Subcutaneous abdominal adipose tissue (tissue), 5 donors: ENCODE measurements at regions not wholly inside any gene's neighbourhood (a gene's known extent, or its start where the extent isn't known, plus 50 kb on each side); places are given as distances from the start of the nearest gene placed in this dataset.
"Not testable (repeated sequence)": the region's sequence is repeated elsewhere in the genome, so short reads cannot be mapped to it uniquely, and the experiment has no call there.

Experiments
- H3K27ac ChIP-seq: one replicate; pipeline ENCODE4 v1.7.0; 2013; ENCODE audit warnings: low read depth, mild to moderate bottlenecking, inconsistent platforms, low read length, moderate library complexity
- H3K27me3 ChIP-seq, 5 donors: one replicate each; pipeline ENCODE4 v1.7.0; 2013; ENCODE audit warnings: low read length in 5 of 5, inconsistent platforms in 1 of 5; ENCODE audit not compliant: control insufficient read depth in 5 of 5, insufficient read depth in 4 of 5
- H3K36me3 ChIP-seq, 5 donors: one replicate each; pipeline ENCODE4 v1.7.0; 2013; ENCODE audit warnings: low read length in 5 of 5; ENCODE audit not compliant: control insufficient read depth in 5 of 5, insufficient read depth in 5 of 5
- H3K4me1 ChIP-seq, 5 donors: one replicate each; pipeline ENCODE4 v1.7.0; 2013; ENCODE audit warnings: low read length in 5 of 5, mild to moderate bottlenecking in 3 of 5, moderate library complexity in 1 of 5; ENCODE audit not compliant: control insufficient read depth in 5 of 5, insufficient read depth in 5 of 5
- H3K4me3 ChIP-seq, 5 donors: one replicate each; pipeline ENCODE4 v1.7.0; 2013; ENCODE audit warnings: low read length in 5 of 5, low read depth in 1 of 5
- H3K9ac ChIP-seq, 5 donors: one replicate each; pipeline ENCODE4 v1.7.0; 2013; ENCODE audit warnings: low read length in 5 of 5, mild to moderate bottlenecking in 4 of 5, moderate library complexity in 3 of 5
- H3K9me3 ChIP-seq, 5 donors: one replicate each; pipeline ENCODE4 v1.7.0; 2013; ENCODE audit warnings: low read length in 5 of 5; ENCODE audit not compliant: control insufficient read depth in 5 of 5
- donor health status: healthy.
- donor health status: healthy.
- donor health status: healthy.
- donor health status: healthy.
- donor health status: healthy.

DNA sequence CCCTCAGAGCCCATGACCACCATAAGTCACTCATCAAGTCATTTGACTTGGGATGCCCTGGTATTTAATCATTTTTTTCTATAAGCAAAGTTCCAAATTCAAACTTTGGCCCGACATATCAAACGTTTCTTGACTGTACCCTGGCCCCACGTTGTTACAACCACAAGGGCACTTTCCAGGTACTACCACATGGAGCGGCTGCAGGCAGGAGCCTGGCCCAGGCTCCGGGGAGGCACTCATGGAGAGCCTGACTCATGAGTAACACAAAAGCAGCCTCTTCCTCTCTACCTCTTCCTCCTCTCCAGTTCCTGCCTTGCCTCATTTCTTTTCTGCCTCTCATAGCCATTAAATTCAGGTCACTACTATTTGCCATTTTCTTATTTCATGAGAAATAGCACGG, 87.2 kb downstream of the CDRT15L2 start:
- not testable (repeated sequence) for H3K36me3 ChIP-seq, H3K4me3 ChIP-seq, H3K27ac ChIP-seq, H3K9me3 ChIP-seq, H3K4me1 ChIP-seq, H3K9ac ChIP-seq, H3K27me3 ChIP-seq

DNA sequence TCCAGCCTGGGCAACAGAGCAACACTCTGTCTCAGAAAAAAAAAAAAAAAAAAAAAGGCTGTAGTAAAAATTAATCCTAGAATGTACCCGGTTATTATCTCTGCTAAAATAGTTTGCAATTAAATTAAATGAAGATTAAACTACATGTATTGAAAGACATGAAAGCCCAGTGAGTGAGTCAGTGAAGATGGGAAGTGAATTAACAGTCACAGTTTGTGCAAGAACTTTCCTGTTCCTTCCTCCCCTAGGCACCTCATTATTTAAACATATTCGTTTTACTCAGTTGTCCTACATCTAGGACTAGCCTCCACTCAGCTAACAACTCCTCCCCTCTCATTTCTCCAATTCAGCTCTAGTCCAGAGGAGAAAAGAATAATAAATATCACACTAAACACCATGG, 88.2 kb downstream of the CDRT15L2 start:
- not testable (repeated sequence) for H3K27ac ChIP-seq, H3K4me3 ChIP-seq, H3K9ac ChIP-seq, H3K27me3 ChIP-seq, H3K9me3 ChIP-seq, H3K36me3 ChIP-seq, H3K4me1 ChIP-seq

DNA sequence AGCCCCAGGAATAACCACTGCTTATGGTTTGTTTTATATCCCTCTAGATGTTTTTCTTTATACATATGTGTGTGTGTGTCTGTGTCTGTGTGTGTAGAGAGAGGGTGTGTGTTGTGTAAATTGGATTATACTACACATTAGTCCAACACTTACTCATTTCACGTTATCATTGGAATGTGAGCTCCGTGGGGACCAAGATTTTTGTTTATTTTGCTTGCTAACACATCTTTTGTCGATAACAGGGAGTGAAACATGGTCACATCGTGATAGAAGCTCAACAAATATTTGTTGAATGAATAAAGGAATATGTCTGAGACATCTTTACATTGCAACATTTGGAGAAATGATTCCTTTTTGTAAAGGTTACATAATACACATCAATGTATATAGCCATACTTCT, 88.8 kb downstream of the CDRT15L2 start:
- not testable (repeated sequence) for H3K4me1 ChIP-seq, H3K27ac ChIP-seq, H3K4me3 ChIP-seq, H3K9ac ChIP-seq, H3K27me3 ChIP-seq, H3K9me3 ChIP-seq, H3K36me3 ChIP-seq

DNA sequence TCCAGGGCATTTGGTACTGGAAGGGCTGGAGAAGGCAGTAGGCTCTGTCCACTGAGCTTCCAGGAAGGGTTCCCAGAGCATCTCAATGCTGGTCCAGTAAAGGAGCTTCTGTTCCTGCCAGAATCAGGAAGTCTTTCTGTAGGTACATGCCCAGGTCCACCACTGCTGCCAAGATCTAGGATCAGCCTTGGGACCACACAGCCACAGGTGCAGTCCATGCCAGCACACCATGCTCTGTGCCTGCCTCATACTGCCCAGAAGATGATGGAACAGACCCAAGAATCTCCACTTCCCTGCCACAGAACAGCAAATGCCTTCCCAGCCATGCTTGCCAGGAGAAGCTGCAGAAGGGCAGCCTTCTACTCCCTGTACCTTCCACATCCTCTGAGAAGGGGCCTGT, 89.3 kb downstream of the CDRT15L2 start:
- not testable (repeated sequence) for H3K9me3 ChIP-seq, H3K36me3 ChIP-seq, H3K4me1 ChIP-seq, H3K4me3 ChIP-seq, H3K27ac ChIP-seq, H3K27me3 ChIP-seq, H3K9ac ChIP-seq

DNA sequence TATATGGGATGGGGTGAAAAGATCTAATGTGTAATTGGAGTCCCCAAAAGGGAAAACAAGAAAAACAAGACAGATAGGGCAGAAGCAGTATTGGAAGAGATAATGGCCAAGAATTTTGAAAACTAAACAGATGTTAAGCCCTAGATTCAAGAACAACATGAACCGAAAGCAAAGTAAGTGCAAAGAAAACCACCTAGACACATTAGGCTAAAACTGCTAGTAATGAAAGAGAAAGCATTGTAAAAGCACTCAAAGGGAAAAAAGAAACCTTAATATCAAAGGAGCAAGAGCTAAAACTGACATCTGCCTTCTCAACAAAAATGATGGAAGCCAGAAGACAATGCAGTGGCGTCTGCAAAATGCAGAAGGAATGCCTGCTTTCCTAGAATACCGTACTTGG, 91.0 kb downstream of the CDRT15L2 start:
- H3K36me3 ChIP-seq, H3K9me3 ChIP-seq, H3K4me1 ChIP-seq, H3K27ac ChIP-seq, H3K9ac ChIP-seq, H3K27me3 ChIP-seq, H3K4me3 ChIP-seq: not testable (repeated sequence)

DNA sequence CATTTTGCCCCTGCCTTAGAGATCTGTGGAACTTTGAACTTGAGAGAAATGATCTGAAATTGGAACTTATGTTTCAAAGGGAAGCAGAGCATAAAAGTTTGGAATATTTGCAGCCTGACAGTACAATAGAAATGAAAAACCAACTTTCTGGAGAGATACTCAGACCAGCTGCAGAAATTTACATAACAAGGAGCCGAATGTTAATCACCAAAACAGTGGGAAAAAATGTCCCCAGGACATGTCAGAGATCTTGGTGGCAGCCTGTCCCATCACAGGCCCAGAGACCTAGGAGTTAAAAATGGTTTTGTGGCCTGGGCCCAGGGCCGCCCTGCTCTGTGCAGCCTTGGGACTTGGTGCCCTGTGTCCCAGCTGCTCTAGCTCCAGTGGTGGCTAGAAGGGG, 94.8 kb downstream of the CDRT15L2 start:
- H3K27ac ChIP-seq, H3K4me3 ChIP-seq, H3K9ac ChIP-seq, H3K4me1 ChIP-seq, H3K36me3 ChIP-seq, H3K27me3 ChIP-seq, H3K9me3 ChIP-seq: not testable (repeated sequence)

DNA sequence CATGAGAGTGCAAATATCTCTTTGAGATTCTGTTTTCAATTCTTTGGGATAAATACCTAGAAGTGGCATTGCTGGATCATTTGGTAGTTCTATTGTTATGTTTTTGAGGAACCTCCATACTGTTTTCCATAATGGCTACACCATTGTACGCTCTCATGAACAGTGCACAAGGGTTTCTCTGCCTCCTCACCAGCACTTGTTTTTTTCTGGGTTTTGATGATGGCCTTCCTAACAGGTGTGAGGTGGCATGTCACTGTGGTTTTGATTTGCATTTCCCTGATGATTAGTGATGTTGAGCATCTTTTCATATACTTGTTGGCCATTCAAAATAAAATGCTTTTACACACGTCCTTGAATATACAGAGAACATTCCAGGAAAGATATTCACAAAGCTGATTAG, 96.2 kb downstream of the CDRT15L2 start:
- not testable (repeated sequence) for H3K27ac ChIP-seq, H3K36me3 ChIP-seq, H3K9ac ChIP-seq, H3K4me3 ChIP-seq, H3K9me3 ChIP-seq, H3K27me3 ChIP-seq, H3K4me1 ChIP-seq

DNA sequence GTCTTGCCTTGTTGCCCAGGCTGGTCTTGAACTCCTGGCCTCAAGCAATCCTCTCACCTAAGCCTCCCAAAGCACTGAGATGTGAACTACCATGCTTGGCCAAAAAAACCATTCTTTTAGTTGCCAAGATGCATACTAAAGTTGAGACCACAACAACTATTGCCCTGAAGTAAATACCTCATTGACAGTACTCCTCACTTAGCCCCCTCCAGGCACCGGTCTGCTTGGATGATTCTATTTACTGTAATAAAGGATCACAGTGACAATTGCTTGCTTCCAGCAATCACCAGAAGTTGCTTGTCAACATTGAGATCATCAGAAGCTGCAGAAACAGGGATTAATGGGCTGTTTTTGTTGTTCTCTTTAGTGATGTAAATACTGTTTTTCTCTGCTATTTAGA, 97.1 kb downstream of the CDRT15L2 start:
- H3K27ac ChIP-seq, H3K9me3 ChIP-seq, H3K9ac ChIP-seq, H3K4me1 ChIP-seq, H3K36me3 ChIP-seq, H3K4me3 ChIP-seq, H3K27me3 ChIP-seq: not testable (repeated sequence)

DNA sequence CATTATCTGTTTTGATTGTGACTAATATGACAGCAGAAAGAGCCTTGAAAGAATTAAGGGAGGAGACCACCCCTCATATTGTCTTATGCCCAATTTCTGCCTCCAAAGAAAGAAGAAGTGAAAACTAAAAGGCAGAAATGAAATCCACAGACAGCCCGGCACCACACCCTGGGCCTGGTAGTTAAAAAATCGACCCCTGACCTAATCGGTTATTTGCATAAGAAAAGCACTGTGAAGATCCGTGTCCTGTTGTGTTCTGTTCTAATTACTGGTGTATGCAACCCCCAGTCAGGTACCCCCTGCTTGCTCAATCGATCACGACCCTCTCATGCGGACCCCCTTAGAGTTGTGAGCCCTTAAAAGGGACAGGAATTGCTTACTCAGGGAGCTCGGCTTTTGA, 97.9 kb downstream of the CDRT15L2 start:
- H3K4me3 ChIP-seq, H3K9me3 ChIP-seq, H3K9ac ChIP-seq, H3K27me3 ChIP-seq, H3K4me1 ChIP-seq, H3K27ac ChIP-seq, H3K36me3 ChIP-seq: not testable (repeated sequence)

DNA sequence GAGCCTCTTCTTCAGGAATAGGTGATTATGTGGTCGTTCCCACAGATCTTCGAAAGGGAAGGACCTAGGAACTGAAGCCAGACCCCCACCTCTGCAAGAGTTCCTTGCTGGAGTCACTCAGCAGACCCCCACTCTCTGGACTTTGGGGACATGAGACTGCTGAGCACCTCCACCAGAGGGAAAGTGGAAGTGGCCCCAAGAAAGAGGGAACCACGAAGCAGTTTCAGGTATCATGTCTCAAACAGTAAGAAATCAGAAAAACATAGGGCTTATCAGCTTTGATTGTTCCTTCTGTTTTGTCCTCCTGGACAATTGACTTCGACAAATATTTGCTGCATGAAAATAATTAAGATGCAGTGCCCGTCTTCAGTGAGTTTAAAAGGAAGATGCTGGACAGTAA, 98.9 kb downstream of the CDRT15L2 start:
- H3K27ac ChIP-seq, H3K9ac ChIP-seq, H3K9me3 ChIP-seq, H3K4me1 ChIP-seq, H3K27me3 ChIP-seq, H3K4me3 ChIP-seq, H3K36me3 ChIP-seq: not testable (repeated sequence)

DNA sequence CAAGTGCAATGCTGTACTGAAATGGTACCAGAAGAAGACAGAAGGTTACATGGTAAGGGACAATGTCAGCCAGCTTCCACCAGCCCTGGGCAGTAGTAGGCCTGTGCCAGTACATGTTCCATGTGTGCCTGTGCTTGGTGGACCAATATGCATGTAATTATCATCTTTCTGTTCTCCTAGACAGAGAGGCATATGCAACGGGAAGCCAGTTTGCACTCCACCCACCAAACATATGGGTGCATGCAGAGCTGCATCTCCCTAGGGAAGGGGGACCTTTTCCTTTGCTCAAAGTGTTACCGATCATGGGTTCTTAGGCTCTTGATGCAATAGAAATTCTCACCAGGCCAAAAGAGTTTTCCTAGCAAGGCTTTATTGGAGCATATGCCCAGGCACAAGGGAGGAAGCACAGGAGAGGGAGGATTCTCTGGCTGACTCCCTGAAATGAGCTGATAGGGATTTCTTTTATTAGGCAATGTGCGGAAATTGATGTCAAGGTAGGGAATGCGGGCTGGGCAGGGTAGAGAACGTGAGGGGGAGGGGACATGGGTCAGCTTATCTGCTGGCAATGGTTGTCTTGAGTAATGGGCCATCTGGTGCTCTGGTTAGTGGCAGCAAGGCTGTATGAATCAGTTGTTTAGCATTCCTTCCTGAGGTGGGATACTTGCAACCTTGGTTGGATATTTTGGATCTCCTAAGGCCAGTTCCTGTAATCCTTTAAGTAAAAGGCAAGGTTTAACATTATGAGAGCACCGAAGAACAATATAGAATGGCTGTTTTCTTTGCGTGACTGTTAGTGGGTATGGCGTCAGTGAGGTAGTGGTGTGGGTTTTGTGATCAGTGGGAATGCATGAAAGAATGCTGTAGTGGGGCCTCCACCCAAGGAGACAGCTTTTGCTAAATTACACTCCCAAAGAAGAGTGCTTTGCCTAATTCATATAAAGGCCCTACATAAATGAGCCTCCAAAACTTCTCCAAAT, 102.5 kb downstream of the CDRT15L2 start:
- not testable (repeated sequence) for H3K36me3 ChIP-seq, H3K27me3 ChIP-seq, H3K9me3 ChIP-seq, H3K27ac ChIP-seq, H3K9ac ChIP-seq, H3K4me1 ChIP-seq, H3K4me3 ChIP-seq
